Skeletal muscle tissue (tissue), 3 donors: ENCODE measurements at regions not wholly inside any gene's neighbourhood (a gene's known extent, or its start where the extent isn't known, plus 50 kb on each side); places are given as distances from the start of the nearest gene placed in this dataset.

Experiments used
- H3K27ac ChIP-seq: one replicate; pipeline ENCODE4 v1.7.0; 2013; ENCODE audit warnings: mild to moderate bottlenecking, low read depth, low read length, inconsistent platforms
- H3K27me3 ChIP-seq, 3 donors: one replicate each; pipeline ENCODE4 v1.7.0; 2013; ENCODE audit warnings: low read length in 3 of 3; ENCODE audit not compliant: control insufficient read depth in 3 of 3, insufficient read depth in 3 of 3
- H3K36me3 ChIP-seq, 3 donors: one replicate each; pipeline ENCODE4 v1.7.0; 2013; ENCODE audit warnings: low read length in 3 of 3; ENCODE audit not compliant: control insufficient read depth in 3 of 3, insufficient read depth in 3 of 3
- H3K4me1 ChIP-seq, 3 donors: one replicate each; pipeline ENCODE4 v1.7.0; 2013; ENCODE audit warnings: low read length in 3 of 3, mild to moderate bottlenecking in 3 of 3; ENCODE audit not compliant: control insufficient read depth in 3 of 3, insufficient read depth in 3 of 3
- H3K4me3 ChIP-seq, 3 donors: one replicate each; pipeline ENCODE4 v1.7.0; 2013; ENCODE audit warnings: low read length in 3 of 3
- H3K9ac ChIP-seq, 3 donors: one replicate each; pipeline ENCODE4 v1.7.0; 2013; ENCODE audit warnings: low read length in 3 of 3, mild to moderate bottlenecking in 3 of 3, moderate library complexity in 2 of 3, low read depth in 1 of 3
- H3K9me3 ChIP-seq, 3 donors: one replicate each; pipeline ENCODE4 v1.7.0; 2013; ENCODE audit warnings: low read length in 3 of 3; ENCODE audit not compliant: control insufficient read depth in 3 of 3
- donor health status: Osteomylitis.

GRCh38 chr1:222418654-222419053, 129.2 kb downstream of the HHIPL2 start:
- Histone ChIP-seq H3K4me3 (no peak overlapping the region), H3K9me3 (no peaks in the 10 kb centered on the region), H3K36me3 (no peaks in the 10 kb centered on the region), H3K27ac (no peak overlapping the region), H3K27me3 (no peaks in the 10 kb centered on the region), H3K9ac (no peak overlapping the region), H3K4me1 (no peaks in the 10 kb centered on the region)

DNA sequence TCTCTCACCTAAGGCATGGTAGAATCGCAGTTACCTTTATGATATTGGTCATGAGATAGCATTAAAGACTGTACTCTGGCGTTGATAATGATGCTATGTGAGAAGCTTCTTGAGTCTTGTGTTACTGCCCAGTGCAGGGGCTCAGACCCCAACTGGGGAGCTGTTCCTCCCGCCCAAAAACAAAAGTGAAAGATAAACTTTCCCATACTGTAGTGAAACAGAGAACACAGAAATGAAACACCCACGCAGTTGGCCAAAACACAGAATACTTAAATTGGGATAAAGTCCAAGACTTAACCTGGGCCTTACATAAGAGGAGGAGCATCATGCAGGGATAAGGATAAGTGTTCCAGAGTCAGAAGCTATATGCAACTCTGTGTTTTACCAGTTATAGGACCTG, 130.6 kb downstream of the HHIPL2 start:
- H3K27me3 ChIP-seq = no peaks in the 10 kb centered on the region
- no peak overlapping the region for H3K27ac ChIP-seq
- H3K9ac ChIP-seq = no peak overlapping the region
- H3K9me3 ChIP-seq = no peaks in the 10 kb centered on the region
- H3K4me1 ChIP-seq = no peaks in the 10 kb centered on the region
- no peaks in the 10 kb centered on the region for H3K36me3 ChIP-seq
- no peak overlapping the region for H3K4me3 ChIP-seq

DNA sequence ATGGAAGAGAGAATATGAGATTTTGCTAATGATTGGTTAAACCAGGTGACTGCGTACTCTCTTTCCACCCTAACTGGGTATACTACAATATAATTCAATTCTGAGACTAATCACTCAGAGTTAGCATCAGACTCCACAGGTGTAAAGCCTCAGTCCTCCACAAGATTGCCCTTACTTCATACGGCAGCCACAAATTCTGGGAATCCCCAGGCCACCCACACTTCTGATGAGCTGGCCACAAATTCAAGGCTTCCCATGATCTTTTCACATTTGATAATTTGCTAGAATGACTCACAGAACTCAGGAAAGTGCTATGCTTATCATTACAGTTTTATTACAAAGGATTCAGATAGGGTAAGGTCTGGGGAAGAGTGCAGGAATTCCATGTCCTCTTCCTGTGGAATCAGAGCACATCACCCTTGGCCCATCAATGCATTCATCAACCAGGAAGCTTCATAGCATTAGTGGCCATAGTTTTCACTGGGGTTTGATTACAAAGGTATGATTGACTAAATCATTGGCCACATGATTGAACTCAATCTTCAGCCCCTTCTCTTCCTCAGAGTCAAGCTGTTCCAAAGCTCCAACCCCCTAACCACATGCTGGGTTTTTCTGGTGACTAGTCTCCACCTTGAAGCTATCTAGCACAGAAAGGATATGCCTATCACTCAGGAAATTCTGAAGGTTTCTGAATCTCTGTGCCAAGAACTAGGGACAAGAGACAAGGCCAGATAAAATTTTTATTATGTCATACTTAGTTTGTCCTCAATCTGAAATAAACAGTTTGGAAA, 131.7 kb downstream of the HHIPL2 start:
- H3K4me1 ChIP-seq = no peaks in the 10 kb centered on the region
- no peaks in the 10 kb centered on the region for H3K9me3 ChIP-seq
- no peaks in the 10 kb centered on the region for H3K36me3 ChIP-seq
- H3K27ac ChIP-seq = no peak overlapping the region
- H3K9ac ChIP-seq = no peak overlapping the region
- H3K4me3 ChIP-seq = no peak overlapping the region
- H3K27me3 ChIP-seq = no peaks in the 10 kb centered on the region

- no peak overlapping the region for H3K9ac ChIP-seq
- H3K27me3 ChIP-seq = no peaks in the 10 kb centered on the region
- H3K4me3 ChIP-seq = no peak overlapping the region
- H3K27ac ChIP-seq = no peak overlapping the region
- no peaks in the 10 kb centered on the region for H3K4me1 ChIP-seq
- no peaks in the 10 kb centered on the region for H3K9me3 ChIP-seq
- no peaks in the 10 kb centered on the region for H3K36me3 ChIP-seq
Measured at GRCh38 chr1:222415441-222415840, 132.5 kb downstream of the HHIPL2 start.

- no peaks in the 10 kb centered on the region for H3K36me3 ChIP-seq
- no peak overlapping the region for H3K27ac ChIP-seq
- no peaks in the 10 kb centered on the region for H3K27me3 ChIP-seq
- no peak overlapping the region for H3K9ac ChIP-seq
- no peaks in the 10 kb centered on the region for H3K4me1 ChIP-seq
- no peak overlapping the region for H3K4me3 ChIP-seq
- H3K9me3 ChIP-seq = no peaks in the 10 kb centered on the region
Measured at GRCh38 chr1:222413991-222414549, 133.8 kb downstream of the HHIPL2 start.

GRCh38 chr1:222413436-222413835, 134.5 kb downstream of the HHIPL2 start:
- Histone ChIP-seq H3K9me3 (no peaks in the 10 kb centered on the region), H3K9ac (no peak overlapping the region), H3K27ac (no peak overlapping the region), H3K36me3 (no peaks in the 10 kb centered on the region), H3K4me3 (no peak overlapping the region), H3K4me1 (no peaks in the 10 kb centered on the region), H3K27me3 (no peaks in the 10 kb centered on the region)

GRCh38 chr1:222404710-222405109, 143.2 kb downstream of the HHIPL2 start:
- H3K36me3 ChIP-seq = no peaks in the 10 kb centered on the region
- no peak overlapping the region for H3K9ac ChIP-seq
- H3K27ac ChIP-seq = no peak overlapping the region
- H3K9me3 ChIP-seq = no peaks in the 10 kb centered on the region
- no peak overlapping the region for H3K4me3 ChIP-seq
- no peaks in the 10 kb centered on the region for H3K27me3 ChIP-seq
- H3K4me1 ChIP-seq = no peaks in the 10 kb centered on the region

DNA sequence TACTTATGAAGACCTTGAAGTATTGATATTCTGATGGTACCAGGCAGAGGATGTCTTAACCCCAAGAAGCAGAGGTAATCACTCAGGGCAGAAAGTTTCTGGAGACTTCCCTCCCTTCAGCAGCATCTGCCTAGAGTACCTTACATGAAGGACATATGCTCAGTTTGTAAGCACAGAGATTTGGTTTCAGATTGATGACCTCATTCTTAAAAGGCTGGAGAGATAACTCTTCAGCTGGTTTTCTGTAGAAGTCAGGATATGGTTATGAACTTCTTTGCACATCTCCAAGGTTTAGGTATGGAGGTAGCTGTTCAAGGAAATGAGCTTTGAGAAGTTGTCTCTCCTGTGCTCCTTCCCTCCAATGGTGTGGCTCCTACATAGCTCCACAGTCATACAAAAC, 148.7 kb downstream of the HHIPL2 start:
- H3K27ac ChIP-seq = no peak overlapping the region

DNA sequence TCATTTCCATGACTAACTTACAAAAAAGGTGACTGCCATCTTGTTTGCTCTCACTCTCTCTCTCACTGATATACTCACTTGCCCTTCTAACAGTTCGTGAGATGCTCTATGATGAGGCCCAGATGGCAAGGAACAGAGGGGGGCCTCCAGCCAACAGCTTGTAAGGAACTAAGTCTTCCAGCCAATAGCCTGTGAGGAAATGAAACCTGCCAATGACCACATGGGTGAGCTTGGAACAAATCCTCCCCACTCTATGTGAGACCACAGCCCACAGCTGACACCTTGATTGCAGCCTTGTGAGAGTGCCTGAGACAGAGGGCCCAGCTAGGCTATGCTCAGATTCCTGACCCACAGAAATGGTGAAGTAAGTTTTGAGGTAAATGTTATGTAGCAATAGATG, 153.7 kb downstream of the HHIPL2 start:
- H3K27me3 ChIP-seq = no peaks in the 10 kb centered on the region
- no peaks in the 10 kb centered on the region for H3K4me1 ChIP-seq
- H3K36me3 ChIP-seq = no peaks in the 10 kb centered on the region
- no peaks in the 10 kb centered on the region for H3K9me3 ChIP-seq
- H3K4me3 ChIP-seq = no peak overlapping the region
- H3K27ac ChIP-seq = no peak overlapping the region
- H3K9ac ChIP-seq = no peak overlapping the region

More for the DNA sequence above, 148.7 kb downstream of the HHIPL2 start:
- H3K27me3 ChIP-seq = no peaks in the 10 kb centered on the region
- H3K4me1 ChIP-seq = no peaks in the 10 kb centered on the region
- no peaks in the 10 kb centered on the region for H3K36me3 ChIP-seq
- H3K4me3 ChIP-seq = no peak overlapping the region
- H3K9me3 ChIP-seq = no peaks in the 10 kb centered on the region
- no peak overlapping the region for H3K9ac ChIP-seq

GRCh38 chr1:222392556-222392955, 155.3 kb downstream of the HHIPL2 start:
- H3K27me3 ChIP-seq = no peaks in the 10 kb centered on the region
- no peaks in the 10 kb centered on the region for H3K9me3 ChIP-seq
- H3K4me3 ChIP-seq = no peak overlapping the region
- no peak overlapping the region for H3K9ac ChIP-seq
- no peaks in the 10 kb centered on the region for H3K36me3 ChIP-seq
- H3K4me1 ChIP-seq = no peaks in the 10 kb centered on the region
- H3K27ac ChIP-seq = no peak overlapping the region
